HG02840 (cell line): ENCODE measurements at regions not wholly inside any gene's neighbourhood (a gene's known extent, or its start where the extent isn't known, plus 50 kb on each side); places are given as distances from the start of the nearest gene placed in this dataset.

Experiments
- ATAC-seq: cut with Tn5 transposase; IDR thresholded peaks from one replicate; pipeline ENCODE4 v1.9.1; 2021; ENCODE audit warnings: mild to moderate bottlenecking, moderate library complexity, moderate number of reproducible peaks; ENCODE audit not compliant: unreplicated experiment, low FRiP score

DNA sequence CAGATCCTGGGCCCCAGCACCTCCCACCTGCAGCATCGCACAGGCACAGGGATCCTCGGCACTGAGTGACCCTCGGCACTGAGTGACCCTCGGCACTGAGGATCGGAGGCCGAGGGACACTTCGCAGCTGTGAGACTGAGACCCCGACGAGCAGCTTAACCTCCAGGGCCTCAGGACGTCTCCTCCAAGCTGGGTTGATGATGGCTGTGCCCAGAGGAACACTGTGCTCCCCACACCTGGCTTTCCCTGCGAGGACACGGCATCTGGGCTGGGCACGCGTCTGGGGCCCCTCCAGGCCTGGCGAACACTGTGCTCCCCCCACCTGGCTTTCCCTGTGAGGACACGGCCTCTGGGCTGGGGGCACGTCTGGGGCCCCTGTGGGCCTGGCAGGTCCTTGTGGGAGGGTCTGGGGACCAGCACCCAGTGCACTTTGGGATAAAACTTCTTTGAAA is 158.3 kb upstream of the PPP2R2D start:
- no peak for ATAC-seq

DNA sequence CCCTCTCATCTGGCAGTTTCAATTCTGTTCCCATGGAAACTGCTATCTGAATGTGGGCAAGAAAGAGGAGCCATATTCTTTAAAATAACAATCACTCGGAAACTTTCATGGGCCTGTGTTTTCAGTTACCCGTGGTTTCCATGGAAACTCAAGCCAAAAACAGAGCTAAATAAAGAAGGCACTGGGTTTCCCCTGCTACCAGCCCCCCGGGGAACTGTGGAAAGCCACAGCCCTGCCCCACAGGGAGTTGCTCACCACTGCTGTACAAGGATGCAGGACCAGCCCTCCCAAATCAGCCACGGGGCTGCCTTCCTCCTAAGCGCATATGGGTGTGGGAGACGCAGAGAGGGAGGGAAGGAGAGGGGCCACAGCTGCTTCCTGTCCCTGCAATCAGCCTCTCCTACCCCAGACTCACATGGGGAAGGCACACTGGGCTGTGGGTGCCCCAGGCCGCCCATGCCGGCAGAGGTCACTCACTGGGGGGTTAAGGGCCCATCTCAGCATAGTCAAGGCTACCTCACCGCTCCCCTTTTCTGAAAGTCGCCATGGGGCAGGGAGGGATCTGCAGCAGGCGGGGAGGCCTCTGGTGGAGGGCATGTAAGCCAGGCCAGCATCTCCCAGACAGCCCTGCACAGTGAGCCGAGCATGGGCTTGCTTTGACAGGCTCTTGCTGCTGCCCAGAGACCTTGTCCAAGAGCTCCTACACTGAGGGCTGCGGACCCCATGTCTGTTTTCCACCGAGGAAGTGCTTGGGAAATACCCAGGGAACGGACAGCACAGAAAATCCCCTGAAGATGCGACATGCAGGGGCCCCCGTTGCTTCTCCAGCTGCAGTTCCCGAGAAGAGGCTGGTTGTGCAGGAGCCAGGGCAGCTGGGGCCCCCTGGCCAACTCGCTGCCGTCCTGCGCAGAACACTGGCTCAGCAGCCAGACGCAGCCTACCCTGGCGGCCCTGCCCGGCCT is 157.3 kb upstream of the PPP2R2D start:
- no peak for ATAC-seq

DNA sequence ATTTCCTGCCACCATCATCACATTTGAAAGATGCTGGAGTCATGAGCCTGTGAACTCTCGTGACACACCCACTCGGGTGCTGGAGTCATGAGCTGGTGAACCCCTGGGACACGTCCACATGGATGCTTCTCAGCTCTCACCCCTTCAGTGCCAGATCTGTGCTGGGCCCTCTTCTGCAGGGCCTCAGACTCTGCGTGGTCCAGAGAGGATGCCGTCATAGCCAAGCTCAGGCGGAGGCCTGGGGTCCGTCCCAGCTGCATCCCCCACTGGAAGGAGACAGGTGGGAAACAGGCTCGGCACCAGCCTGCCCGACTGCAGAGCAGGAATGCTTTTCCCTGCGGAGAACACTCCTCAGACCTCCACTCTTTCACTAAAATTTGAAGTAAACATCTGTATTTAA is 156.5 kb upstream of the PPP2R2D start:
- ATAC-seq, result no peak

DNA sequence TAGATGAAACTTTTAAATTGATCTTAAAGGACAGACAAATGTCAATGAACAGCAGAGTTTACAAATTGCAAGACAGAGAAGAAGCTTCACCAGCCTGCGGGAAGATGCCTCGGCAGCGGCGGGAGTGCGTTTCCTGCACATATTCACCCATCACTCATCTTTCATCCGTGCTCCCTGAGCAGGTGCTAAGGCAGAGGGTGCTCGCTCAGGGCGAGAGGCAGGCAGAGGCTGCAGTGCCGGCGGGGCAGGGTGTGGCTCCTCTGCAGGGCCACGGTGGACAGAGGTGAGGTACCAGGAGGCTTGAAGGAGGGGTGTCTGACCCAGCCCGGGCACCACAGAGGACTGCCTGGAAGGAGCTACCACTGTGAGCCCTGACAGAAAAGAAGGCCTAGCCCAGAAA is 155.2 kb upstream of the PPP2R2D start:
- ATAC-seq, result no peak

DNA sequence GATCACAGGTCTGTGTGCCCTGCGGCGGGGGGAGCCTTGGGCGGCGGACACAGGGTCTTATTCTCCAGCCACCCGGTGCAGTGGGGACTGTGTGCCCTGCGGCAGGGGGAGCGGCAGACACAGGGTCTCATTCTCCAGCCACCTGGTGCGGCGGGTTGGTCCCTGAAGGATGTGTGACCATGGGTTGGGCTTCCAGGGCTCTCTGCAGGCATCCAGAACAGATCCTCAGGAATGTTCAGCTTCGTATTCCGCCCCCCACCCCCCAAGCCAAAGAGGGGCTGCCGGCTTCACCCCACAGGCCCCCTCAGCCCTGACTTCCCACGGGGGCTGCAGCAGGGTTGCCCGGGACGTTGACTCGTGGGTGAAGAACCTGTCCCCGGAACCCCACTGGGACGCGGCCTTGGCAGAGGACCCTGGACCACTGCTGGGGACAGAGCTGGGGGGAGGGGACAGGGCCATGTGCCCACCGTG is 154.5 kb upstream of the PPP2R2D start:
- ATAC-seq, result no peak

DNA sequence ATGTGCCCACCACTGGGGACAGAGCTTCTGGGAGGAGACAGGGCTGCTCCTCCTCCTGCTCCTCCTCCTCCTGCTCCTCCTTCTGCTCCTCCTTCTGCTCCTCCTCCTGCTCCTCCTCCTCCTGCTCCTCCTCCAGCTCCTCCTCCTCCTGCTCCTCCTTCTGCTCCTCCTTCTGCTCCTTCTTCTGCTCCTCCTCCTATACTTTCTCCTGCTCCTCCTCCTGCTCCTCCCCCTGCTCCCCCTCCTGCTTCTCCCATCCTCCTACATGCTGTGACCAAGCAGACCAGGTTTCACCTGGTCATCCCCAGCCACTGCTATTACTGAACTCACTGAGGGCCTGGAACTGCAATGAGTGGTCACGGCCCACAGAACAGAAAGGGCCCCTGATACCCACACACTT is 154.0 kb upstream of the PPP2R2D start:
- ATAC-seq, result no peak

DNA sequence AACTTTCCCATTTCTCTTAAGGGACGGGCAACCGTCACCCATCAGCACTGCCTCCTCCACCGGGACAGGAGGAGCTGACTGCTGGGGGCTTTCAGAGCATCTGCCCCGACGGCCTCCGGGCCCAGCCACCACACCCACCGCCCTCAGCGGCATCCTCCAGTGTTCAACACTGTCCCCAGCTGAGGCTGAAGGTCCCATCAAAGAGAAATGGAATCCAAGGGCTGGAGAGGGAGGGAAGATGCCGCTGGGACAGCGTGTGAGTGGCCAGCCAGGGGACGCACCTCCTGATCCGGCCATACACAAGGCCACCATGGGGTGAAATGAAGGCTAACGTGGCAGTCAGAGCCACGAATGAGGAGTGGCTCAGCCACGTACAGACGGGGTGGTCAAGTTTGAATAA is 153.6 kb upstream of the PPP2R2D start:
- ATAC-seq, result no peak

DNA sequence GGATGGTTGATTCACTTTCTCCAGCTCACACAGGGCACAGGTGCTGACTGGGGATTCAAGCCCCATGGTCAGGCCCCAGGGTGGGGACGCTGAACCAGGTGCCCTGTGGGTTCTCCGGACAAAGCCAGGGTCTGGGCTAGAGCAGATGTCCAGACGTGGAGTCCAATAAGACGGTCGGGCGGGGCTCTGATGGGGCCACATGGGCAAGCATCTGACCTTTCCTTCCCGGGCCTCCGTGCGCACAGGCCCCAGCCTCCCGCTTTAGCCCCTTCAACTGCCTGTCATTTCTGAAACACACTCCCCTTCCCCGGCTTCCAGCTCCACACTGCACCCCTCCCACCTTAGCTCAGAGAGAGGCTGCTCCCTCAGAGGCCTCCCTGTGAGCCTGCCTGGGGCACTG is 153.0 kb upstream of the PPP2R2D start:
- ATAC-seq, result no peak

DNA sequence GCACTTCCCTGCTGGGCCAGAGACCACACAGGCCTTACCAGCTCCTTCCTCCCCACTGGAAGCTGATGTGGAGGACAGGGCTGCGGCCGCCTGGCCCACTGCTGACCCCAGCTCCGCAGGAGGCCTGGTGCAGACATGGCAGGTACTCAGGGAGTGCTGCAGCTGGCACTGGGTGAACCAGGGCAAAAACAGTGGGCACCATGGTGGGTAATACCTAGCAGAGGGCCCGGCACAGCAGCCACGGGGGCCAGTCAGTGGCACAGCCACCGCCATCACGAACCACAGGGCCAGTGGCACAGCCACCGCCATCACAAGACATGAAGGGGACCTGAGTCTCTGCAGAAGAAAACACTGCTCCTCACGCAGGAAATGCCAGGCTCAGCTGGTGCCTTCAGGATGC is 152.6 kb upstream of the PPP2R2D start:
- ATAC-seq, result no peak

DNA sequence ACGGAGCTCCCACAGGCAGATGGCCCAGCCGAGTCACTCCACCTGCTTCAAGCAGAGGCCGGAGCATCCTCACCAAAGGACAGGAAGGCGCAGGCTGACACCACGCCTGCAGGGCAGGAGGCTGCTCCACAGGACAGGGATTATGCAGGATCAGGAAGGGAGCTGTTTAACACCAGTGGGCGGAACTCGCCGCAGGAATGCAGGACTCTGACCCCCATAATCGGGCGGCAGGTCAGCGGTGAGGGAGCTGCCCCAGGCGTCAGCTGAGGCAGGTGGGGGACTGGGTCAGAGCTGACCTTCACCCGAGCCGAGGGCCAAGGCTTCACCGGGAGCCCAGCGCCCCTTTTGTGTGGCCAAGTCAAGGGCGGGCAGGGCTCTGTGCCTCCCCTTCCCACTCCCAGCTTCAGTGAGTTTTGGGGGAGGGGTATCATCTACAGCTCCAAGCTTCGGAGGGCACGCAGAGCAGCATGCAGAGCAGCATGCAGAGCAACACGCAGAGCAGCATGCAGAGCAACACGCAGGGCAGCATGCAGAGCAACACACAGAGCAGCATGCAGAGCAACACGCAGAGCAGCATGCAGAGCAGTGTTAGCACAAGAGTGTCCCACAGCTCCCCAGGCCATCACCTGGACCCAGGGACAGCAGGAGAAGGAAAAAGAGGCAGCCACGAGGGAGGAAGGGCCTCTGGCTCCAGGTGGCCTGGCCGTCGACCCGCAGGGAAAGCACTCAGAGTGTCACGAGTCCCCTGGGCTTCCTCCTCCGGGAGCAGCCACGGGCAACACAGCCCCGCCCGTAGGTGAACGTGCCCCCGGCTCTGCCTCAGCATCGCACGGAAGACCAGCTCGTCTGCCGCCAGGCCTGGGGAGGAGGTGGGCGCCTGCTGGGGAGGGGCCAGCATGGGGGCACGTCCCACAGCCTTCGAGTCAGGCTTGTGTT is 151.7 kb upstream of the PPP2R2D start:
- ATAC-seq, result no peak

DNA sequence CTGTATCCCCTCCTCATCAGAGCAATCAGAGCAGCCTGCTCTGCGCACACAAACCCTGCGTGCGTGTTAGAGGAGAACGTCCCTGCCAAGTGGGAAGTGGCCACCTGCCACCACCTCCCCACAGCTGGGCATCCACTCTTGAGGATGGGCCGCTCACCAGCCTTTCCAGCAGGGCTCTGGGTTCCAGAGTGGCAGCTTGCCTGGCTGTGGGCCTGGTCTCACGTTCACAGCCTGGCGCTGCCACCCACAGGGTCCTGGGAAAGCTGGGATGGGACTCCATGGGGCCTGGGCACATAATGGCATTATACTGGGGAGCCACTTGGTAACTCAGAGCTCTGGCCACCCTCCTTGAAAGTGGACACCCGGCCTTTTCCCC is 151.1 kb upstream of the PPP2R2D start:
- ATAC-seq, result no peak

DNA sequence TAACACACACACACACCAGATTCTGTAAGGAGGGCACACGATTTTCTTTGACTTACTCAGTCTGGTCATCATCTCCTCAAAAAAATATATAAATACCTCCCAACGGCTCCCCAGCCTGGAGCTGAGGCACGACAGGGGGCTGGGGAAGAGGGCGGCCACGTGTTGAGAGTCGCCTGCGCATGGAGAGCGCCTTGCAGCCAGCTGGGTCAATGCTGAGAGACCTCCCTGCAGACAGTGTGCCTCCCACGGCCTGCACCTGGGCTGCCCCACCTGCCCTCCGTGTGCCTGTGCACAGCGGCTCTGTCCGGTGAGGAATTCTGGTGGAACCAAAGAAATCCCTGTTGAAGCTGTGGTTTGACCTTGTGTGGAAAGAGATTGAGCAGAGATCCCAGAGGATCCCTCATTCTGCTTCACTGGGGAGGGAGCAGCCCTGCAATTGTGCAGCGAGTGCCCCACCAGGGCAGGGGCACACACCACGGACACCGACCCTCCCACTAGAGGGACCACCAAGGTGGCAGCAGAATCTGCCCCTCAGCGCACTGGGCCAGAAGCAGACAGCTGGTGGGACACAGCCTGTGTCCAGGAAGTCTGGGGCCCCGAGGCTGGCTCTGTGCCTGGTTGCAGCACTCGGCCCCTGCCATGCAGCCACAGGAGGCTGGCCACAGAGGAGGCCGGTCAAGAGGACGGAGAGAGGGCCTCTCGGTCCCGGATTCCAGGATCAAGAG is 150.5 kb upstream of the PPP2R2D start:
- ATAC-seq, result no peak

DNA sequence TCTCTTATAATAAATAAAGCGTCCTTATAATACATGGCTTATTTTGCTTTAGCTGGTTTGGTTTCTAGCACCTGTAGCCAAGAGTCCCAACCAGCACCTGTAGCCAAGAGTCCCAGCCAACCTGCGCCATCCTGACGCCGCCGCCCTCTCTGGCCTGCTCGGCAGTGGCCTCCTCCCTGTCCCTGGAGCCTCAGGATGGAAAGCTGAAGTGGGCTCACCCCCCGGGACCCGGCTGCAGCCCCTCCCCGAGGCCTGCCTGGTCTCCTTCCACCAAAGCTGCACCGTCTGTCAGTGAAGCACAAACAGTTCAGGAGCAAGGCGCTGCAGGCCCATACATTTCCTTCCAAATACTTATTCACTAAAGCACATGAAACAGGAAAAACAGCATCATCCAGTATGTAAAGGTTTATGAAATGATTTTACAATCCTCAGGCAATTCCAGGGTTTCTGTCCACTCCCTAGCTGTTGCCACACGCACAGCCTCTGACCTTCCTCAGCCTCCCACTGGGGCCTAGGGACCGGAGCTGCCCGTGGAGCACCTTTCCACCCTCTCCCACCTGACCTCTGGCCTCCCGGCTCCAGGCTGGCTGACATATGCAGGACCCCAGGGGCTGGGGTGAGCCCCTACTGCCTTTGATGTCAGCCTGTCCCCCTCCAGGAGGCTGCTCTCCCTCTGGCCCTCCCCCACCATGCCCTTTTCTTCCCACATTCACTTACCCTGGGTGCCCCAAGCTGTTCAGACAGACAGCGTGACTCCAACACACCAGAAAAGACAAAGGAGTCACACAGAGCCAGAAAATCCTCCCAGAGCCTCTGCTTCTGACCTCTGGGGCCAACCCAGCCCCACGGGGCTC is 149.6 kb upstream of the PPP2R2D start:
- no peak for ATAC-seq

DNA sequence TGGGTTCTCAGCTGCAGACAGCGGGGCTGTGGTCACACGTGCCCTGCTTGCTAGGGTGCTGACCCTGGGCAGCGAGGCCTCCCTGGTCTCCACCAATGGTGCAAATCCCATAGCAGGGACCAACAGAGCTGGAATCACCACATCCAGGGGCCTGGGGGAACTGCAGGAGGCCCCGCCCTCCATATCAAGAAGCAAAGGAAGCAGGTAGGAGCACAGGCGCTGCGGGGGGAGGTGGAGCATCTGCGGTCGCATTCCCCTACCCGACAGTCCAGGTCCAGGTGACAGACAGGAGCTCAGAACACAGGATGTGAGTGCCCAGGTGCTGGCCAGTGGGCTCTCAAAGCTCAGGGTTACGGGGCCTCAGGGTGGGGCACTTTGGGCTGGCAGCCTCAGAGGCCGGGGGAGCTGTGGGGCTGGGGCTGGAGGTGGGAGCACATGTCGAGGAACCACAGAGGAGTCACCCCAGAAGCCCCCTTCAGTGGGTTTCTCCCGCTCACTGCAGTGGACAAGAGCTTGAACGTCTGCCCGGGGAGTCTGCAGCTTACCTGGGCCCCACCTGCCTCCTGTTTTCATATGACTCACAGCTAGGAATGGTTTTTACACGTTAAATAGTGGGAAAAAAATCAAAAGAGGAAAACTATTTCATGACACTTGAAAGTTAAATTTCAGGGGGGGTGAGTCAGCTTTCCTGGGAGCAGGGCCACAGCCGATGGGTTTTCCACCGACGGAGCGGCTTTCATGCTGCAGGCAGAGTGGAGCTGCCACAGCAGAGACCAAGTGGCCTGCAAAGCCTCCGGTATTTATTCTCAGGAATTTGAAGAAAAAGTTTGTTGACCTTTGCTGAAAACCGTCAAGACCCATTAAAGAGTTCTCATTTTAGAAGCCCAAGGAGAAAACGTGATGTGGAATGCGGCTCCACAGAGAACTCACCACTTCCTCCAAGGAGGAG is 148.7 kb upstream of the PPP2R2D start:
- ATAC-seq, result no peak

DNA sequence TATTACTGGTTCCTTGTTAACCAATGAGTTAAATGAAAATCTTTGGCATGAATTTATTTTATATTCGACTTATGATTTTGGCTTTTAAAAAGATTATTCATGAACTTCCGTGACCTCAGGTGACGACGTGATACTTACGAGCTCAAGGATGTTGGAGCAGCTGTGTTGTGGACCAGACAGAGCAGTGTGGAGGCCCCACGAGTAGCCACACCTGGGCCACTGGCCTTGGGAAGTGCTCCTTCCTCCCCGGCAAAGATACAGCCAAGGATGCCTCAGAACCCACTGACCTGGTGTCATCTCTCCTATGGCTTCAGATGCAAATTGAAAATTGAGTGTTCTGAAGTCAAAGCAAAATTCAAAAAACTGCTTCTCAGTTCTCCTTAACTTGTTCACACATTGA is 147.5 kb upstream of the PPP2R2D start:
- no peak for ATAC-seq

DNA sequence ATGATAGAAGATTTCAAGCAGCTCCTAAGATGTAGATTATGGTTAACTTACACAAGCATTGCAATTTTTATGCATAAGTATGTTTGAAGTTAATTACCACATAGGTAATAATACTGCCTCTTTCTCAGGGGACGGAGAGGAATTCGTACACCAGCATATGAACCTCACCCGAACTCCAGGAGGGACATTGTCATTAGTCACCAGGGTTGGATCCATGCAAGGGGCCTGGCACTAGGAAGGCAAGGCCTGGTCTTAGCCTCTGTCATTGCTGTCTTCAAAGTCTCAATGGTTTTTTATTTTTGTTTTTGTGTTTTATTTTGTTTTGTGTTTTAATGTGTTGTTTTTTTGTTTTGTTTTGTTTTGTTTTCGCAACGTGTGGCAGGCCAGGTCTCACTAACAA is 145.6 kb upstream of the PPP2R2D start:
- ATAC-seq, result no peak

DNA sequence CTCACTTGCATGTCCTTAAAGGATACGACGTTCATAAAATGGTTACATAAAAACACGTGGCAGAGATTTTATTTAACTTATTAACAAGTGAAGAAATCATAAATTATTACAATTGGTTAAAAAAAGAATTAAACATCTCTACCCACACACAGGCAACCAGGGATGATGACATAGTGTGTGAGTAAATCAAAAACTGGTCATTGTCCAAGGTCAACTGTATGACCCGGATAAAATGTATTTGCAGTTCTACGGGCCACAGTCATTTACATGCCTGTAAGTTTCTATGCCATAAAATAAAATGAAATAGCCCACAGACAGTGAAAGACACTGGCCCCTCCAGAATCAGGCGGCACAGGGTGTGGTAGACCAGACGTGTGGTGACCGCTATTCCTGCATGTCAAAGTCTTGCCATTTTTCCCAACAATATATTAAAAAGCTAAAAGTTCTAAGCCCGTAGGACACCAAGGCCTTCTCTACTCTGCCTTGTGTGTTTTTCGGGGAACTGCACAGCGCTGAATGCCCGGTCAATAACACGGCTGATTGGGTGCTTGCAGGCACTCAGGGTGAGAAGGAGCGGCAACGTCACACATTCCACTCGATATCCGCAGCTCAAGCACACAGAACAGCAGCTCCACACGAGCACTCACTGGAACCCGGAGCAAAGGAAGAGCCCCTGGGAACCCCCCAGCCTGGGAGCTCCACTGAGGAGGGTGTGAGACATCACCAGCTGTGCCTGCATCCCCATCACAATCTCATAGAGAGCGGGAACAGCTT is 143.3 kb upstream of the PPP2R2D start:
- no peak for ATAC-seq
